CD4-positive, alpha-beta T cell treated with Interleukin-15 for 4 hours (primary cell): ENCODE measurements at regions not wholly inside any gene's neighbourhood (a gene's known extent, or its start where the extent isn't known, plus 50 kb on each side); places are given as distances from the start of the nearest gene placed in this dataset.

Experiments used
- DNase-seq: peaks from one replicate; pipeline ENCODE4 v3.0.0-alpha.2; 2020; ENCODE audit warnings: low spot score

GRCh38 chr2:235170016-235170415 is 218.2 kb downstream of the SH3BP4 start:
- no peak for DNase-seq

- DNase-seq, result no peak
Measured at GRCh38 chr2:235170536-235171521, 219.0 kb downstream of the SH3BP4 start.

DNA sequence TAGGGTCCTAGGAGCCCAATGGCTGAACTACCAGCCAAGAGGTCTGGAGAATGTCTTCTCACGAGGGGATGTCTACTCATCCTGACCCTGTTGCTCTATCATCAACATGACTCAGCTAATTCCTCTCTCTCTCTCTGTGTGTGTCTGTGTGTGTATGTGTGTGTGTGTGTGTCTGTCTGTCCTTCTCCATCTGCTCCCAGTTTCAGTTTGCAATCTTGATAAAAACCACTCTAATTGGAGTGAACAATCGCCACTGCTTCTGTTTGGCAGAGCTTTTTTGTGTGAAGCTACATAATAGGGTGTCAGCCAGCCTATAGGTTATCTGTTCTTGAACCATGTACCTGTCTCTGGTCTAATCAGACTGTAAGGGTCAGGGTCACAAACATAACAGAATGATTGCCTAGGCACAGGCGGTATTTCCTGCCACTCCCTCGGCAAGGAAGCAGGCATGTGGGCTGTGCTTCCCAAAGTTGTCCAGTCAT is 219.8 kb downstream of the SH3BP4 start:
- no peak for DNase-seq

GRCh38 chr2:235180642-235181041 is 228.8 kb downstream of the SH3BP4 start:
- DNase-seq, result no peak

GRCh38 chr2:235183786-235184185 is 232.0 kb downstream of the SH3BP4 start:
- no peak for DNase-seq

- no peak for DNase-seq
Measured at GRCh38 chr2:235187806-235188205, 236.0 kb downstream of the SH3BP4 start.

DNA sequence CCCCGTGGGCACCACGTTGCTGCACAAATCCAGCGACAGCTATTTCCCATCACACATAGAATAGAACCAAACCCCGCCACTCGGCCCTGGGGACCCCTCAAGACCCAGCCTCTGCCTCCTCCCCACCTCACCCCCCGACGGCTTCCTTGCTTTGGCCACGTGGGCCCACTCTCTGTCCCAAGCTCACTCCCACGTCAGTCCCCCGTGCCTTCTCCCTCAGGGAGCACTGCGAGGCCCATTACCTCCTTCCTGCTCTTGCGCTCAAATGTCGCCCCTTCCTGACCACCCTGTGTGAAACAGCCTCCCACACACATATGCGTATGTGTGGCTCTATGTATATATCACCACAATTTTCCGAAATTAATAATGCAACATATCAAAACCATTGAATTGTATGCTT is 239.7 kb downstream of the SH3BP4 start:
- no peak for DNase-seq

DNA sequence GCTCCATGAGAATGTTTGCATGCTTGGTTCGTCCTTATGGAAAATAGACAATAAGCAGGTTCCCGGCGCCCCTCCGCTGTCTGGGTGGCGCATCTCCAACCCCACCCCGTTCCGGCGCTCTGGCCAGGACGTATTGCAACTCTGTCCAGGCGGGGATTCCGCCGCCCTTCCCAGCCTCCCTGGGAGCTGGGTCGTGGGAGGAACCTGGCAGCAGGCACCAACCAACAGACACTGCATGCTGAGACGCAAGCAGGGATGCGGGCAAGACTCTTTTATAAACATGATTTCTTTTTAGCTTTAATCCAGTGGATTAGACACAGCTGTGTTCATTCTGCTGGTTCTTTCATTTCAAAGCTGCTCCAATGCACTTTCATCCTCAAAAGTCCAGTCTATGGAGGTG is 240.2 kb downstream of the SH3BP4 start:
- DNase-seq, result no peak

DNA sequence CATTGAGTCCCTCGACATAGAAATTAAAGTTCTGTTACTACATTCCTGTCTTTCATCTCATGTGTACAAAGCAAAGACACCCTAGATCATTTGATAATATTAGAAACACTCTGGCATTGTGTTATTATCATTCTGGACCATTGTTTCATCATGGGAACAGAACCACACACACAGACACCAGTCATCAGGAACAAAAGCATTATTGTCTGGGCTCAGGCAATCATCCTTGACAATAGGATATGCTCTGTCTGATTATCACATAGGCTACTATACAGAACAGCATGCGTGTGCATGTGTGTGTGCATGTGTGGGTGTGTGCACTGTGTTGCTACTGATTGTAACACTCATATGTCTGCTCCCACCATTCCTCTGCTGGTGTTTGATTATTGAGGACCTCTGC is 242.5 kb downstream of the SH3BP4 start:
- DNase-seq, result no peak

- no peak for DNase-seq
Measured at GRCh38 chr2:235194836-235195235, 243.0 kb downstream of the SH3BP4 start.

DNA sequence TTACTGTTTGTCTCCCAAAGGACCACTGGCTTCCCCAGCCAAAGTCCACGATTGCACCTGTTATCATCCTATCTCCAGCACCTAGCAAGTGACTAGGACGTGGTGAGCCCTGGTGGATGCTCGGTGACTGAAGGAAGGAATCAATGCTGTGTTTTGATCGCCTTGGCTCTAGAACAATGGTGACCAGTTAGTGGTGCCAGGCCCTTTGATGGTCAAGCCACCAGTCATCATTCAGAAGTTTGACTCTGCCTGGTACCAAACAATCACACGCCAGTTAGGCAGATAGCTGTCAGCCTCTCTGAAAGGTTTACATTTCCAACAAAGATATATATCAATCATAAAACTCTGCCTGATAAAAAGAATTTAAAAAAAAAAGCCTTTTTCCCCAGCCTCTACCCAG is 244.1 kb downstream of the SH3BP4 start:
- no peak for DNase-seq

GRCh38 chr2:235199128-235199527 is 247.3 kb downstream of the SH3BP4 start:
- DNase-seq, result no peak

DNA sequence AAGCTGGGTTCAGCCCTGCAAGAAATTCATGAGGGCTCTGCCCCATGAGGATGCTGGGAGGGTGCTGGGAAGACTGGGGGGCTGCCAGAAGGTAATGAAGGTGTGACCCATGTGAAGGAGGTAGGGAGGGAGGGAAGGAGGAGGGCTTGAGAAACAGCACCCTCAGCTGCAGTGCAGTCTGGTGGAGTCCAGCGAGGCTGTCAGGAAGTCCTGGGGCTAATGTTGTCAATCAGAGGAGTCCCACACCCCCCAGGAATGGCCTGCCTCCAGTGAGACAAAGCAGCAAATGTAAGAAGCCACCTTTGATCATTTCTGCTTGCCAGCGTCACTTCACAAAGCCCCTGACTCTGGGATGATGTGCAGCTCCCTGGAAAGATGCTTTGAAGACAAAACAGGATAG is 248.4 kb downstream of the SH3BP4 start:
- no peak for DNase-seq

- DNase-seq, result no peak
Measured at GRCh38 chr2:235201756-235202155, 249.9 kb downstream of the SH3BP4 start.

DNA sequence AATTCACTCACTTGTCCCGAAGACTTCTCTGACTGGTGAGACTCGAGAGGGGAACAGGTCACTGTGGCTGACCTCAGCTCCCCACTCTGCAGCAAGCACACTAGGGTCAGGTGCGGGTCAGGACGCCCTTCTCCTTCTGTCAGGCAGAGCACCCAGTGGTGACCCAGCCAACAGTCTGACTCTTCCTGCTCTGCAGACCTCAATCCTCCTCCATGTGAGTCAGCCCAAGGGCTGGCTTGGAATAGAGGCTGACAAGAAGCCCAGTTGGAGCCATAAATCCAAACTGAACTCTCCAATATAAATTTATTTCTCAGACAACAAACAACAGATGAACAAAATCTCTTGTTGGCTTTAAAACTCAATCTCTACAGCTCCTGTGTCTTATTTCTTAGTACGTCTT is 253.1 kb downstream of the SH3BP4 start:
- no peak for DNase-seq

DNA sequence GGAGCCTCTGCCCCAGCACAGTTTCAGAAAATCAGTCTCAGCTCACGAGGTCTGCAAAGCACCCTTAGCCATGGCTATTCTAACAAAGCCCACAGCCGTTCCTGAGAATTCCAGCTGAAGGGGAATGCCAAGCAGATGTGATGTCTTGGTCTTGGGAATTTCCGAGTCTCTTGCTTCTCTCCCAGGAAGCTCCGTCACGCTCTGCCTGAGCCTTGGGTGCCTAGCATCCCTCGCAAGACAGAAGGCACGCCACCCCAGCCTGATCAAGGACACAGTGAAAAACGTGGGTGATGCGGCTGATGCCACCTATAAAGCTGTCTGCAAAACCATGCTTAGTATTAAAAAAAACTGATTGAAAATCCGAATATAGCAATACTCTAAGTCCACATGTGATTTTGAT is 254.6 kb downstream of the SH3BP4 start:
- DNase-seq, result no peak

DNA sequence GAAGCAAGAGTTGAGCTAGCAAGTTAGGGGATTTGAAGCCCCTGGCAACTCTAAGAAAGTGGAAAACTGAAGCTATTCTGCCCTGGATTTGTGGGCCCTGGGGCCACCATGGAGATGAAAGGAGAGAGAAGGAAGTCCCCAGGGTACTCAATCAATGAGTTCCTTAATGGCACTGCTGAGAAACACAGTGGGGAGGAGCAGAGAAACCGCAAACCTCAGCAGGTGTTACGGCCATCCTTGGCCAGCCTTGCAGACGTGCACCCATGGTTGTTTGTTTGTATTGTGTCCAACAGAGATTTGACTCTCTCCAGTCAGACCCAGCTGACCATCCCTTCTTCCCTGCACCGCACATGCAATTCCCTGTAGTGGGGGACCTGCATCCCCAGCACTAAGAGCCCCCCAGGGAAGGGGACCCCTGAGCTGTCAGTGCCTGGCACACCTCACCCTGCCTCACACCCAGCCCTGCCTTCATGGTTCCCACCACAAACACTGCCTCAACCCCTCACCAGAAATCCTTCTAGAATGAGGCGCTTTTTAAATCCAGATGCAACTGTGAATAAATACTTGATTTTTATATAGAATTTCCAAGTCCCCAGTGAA is 255.3 kb downstream of the SH3BP4 start:
- no peak for DNase-seq

DNA sequence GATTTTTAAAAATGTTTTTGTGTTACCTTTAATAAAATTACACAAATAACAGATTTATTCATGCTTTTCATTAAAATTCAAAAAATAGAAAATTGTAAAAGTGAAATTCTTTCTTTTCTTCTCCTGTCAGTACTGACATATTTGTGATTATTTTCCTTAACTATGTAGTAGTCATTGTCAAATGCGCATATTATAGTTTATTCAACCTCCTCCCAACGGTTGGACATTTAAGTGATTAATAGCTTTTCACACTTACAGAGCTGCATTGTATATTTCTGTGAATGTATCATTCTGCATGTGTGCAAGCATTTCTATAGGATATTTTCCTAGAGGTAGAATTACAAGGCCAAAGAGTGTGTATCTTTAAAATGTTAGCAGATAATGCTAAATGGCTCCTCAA is 259.2 kb downstream of the SH3BP4 start:
- no peak for DNase-seq

DNA sequence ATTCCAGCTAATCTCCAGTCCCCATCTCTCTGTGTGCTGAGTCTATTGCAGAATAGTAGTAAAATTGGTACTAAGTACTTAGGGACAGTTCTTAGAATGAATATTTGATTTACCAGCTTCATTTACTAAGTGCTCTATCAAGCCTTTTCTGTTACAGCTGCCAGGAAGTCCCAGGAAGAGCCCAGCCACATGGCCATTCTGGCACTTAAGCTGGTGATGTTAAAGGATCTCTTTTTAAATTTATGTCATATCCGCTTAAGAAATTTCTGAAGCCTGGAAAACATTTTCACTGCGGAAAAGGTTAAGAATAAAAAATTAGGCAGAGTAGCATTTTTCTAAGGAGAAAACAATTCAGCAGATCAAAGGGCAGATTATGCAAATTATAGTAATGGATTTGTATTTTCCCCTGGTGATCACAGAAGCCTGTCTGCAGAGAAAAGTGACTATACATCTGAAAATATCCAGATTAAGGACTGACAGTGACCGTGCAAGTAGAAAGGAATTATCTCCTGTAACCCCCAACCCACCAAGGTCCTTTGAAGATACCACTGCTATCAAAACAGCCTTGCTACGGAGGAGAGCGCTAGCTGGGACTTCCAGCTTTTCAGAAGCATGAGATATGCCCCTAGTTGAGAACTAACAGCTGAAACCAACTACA is 260.8 kb downstream of the SH3BP4 start:
- no peak for DNase-seq

- no peak for DNase-seq
Measured at GRCh38 chr2:235215248-235215647, 263.4 kb downstream of the SH3BP4 start.

DNA sequence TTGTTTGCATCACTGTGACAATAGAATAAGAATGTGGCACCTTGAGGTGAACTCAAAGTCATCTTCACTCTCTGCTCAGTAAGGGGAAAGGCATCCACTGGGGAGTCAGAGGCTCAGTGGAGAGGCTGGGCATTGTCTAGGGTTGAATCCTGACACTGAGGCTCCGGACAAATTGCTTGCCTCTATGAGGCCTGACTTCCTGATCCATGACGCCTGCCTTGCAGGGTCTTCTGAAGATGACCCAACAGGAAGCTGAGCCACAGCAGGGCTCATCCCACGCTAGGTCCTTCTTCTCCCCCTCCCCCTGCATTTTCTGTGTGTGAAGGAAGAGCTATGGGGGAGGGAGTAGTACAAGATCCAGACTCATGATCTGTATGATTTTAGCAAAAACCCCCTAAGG is 265.1 kb downstream of the SH3BP4 start:
- DNase-seq, result no peak

- DNase-seq, result no peak
Measured at GRCh38 chr2:235217846-235218245, 266.0 kb downstream of the SH3BP4 start.

DNA sequence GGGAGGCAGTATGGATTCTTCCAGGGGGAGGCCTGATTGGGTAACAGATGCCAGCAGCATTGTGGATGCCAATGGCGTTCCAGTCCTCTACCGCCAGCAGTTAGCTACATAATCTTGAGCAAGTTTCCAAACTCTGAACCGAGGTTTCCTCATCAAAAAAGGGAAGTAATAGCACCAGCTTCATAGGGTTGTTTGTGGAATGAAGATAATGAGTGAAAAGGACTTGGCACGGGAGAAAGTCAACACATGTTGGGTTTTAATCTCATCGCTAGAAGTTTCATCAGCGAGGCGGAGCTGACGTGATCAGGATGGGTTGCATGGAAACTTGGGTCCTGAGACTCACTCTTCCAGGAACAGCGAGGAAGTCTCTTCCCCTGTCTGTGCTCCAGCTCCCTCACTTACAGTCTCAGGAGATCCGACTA is 266.7 kb downstream of the SH3BP4 start:
- DNase-seq, result no peak
